WTC11 (cell line): ENCODE measurements at regions not wholly inside any gene's neighbourhood (a gene's known extent, or its start where the extent isn't known, plus 50 kb on each side); places are given as distances from the start of the nearest gene placed in this dataset.

Source experiments
- ATAC-seq: fragments of 200-7000 bp; cut with Tn5 transposase; 2 replicates; pipeline ENCODE4 v1.10.0; 2021; ENCODE audit warnings: mild to moderate bottlenecking, moderate library complexity
- CTCF ChIA-PET: fragments of 300-600 bp; sonication (Branson Sonifier 250); formaldehyde crosslinking; loops from one replicate; lab custom pipeline; 2021; ENCODE audit warnings: antibody characterized with exemption; lab: Charles Lee
- POLR2A ChIA-PET: fragments of 350-600 bp; sonication (Branson Sonifier 250); formaldehyde crosslinking; loops from one replicate; lab custom pipeline; 2021; ENCODE audit warnings: antibody characterized with exemption; lab: Charles Lee
- DNase-seq: peaks from one replicate; pipeline ENCODE4 v3.0.0; 2021; ENCODE audit warnings: low spot score
- H3K27ac Mint-ChIP-seq: 2 replicates; pipeline ENCODE4 v1.8.0; 2021; ENCODE audit warnings: mixed read lengths
- H3K27me3 Mint-ChIP-seq: 2 replicates; pipeline ENCODE4 v1.8.0; 2021; ENCODE audit warnings: low read depth, mild to moderate bottlenecking, moderate library complexity, mixed read lengths
- H3K36me3 Mint-ChIP-seq: 2 replicates; pipeline ENCODE4 v1.8.0; 2021; ENCODE audit warnings: mixed read lengths
- H3K4me1 Mint-ChIP-seq: 2 replicates; pipeline ENCODE4 v1.8.0; 2022; ENCODE audit warnings: mixed read lengths
- H3K4me3 Mint-ChIP-seq: 2 replicates; pipeline ENCODE4 v1.8.0; 2021; ENCODE audit warnings: mild to moderate bottlenecking, moderate library complexity, mixed read lengths
- H3K9me3 Mint-ChIP-seq: 2 replicates; pipeline ENCODE4 v1.8.0; 2021; ENCODE audit warnings: mixed read lengths
- AFF4 ChIP-seq: sonication (generic); formaldehyde crosslinking; IDR thresholded peaks from 2 replicates; pipeline ENCODE4 v1.8.1; 2023; ENCODE audit warnings: mild to moderate bottlenecking, missing genetic modification reagents, borderline replicate concordance
- ATF2 ChIP-seq: sonication (generic); formaldehyde crosslinking; IDR thresholded peaks from 2 replicates; pipeline ENCODE4 v1.8.1; 2022; ENCODE audit warnings: low read depth, missing genetic modification reagents, borderline replicate concordance
- CREB1 ChIP-seq: sonication (generic); formaldehyde crosslinking; IDR thresholded peaks from 2 replicates; pipeline ENCODE4 v1.8.0; 2023; ENCODE audit warnings: mild to moderate bottlenecking, missing genetic modification reagents
- E2F1 ChIP-seq: sonication (generic); formaldehyde crosslinking; IDR thresholded peaks from 2 replicates; pipeline ENCODE4 v1.8.0; 2022; ENCODE audit warnings: mild to moderate bottlenecking, missing genetic modification reagents
- ETV6 ChIP-seq: sonication (generic); formaldehyde crosslinking; IDR thresholded peaks from 2 replicates; pipeline ENCODE4 v1.8.1; 2022; ENCODE audit warnings: mild to moderate bottlenecking, missing genetic modification reagents
- FOXP1 ChIP-seq: sonication (generic); formaldehyde crosslinking; IDR thresholded peaks from 2 replicates; pipeline ENCODE4 v1.8.0; 2022; ENCODE audit warnings: missing genetic modification reagents, mild to moderate bottlenecking, moderate library complexity, borderline replicate concordance
- IRF1 ChIP-seq: sonication (generic); formaldehyde crosslinking; IDR thresholded peaks from 2 replicates; pipeline ENCODE4 v1.8.0; 2023; ENCODE audit warnings: missing genetic modification reagents
- IRF2 ChIP-seq: sonication (generic); formaldehyde crosslinking; IDR thresholded peaks from 2 replicates; pipeline ENCODE4 v1.8.0; 2022; ENCODE audit warnings: low read depth, missing genetic modification reagents, borderline replicate concordance
- NR3C1 ChIP-seq: sonication (generic); formaldehyde crosslinking; conservative IDR thresholded peaks from 2 replicates; pipeline ENCODE4 v1.8.1; 2023; ENCODE audit warnings: low read depth, mild to moderate bottlenecking, missing genetic modification reagents
- OVOL2 ChIP-seq: fragments of 250-450 bp; sonication (Bioruptor Pico); IDR thresholded peaks from 2 replicates; pipeline ENCODE4 v1.9.0; 2021; ENCODE audit warnings: mild to moderate bottlenecking, borderline replicate concordance
- PRRX2 ChIP-seq: fragments of 250-450 bp; sonication (Bioruptor Pico); IDR thresholded peaks from 2 replicates; pipeline ENCODE4 v1.8.0; 2021; ENCODE audit warnings: mild to moderate bottlenecking
- TEAD1 ChIP-seq: sonication (generic); formaldehyde crosslinking; IDR thresholded peaks from 2 replicates; pipeline ENCODE4 v1.8.0; 2022; ENCODE audit warnings: mild to moderate bottlenecking, missing genetic modification reagents
- TP53 ChIP-seq: sonication (generic); formaldehyde crosslinking; IDR thresholded peaks from 2 replicates; pipeline ENCODE4 v1.8.1; 2023; ENCODE audit warnings: mild to moderate bottlenecking, missing genetic modification reagents
- USF1 ChIP-seq: sonication (generic); formaldehyde crosslinking; IDR thresholded peaks from 2 replicates; pipeline ENCODE4 v1.8.0; 2022; ENCODE audit warnings: mild to moderate bottlenecking, missing genetic modification reagents
- ZBTB21 ChIP-seq: sonication (generic); formaldehyde crosslinking; IDR thresholded peaks from 2 replicates; pipeline ENCODE4 v1.8.1; 2023; ENCODE audit warnings: mild to moderate bottlenecking, missing genetic modification reagents, borderline replicate concordance
- ZNF121 ChIP-seq: sonication (generic); formaldehyde crosslinking; IDR thresholded peaks from 2 replicates; pipeline ENCODE4 v1.8.0; 2023; ENCODE audit warnings: missing genetic modification reagents
- ZNF219 ChIP-seq: sonication (generic); formaldehyde crosslinking; IDR thresholded peaks from 2 replicates; pipeline ENCODE4 v1.8.0; 2023; ENCODE audit warnings: missing genetic modification reagents, mild to moderate bottlenecking, borderline replicate concordance
- ZNF263 ChIP-seq: sonication (generic); formaldehyde crosslinking; IDR thresholded peaks from 2 replicates; pipeline ENCODE4 v1.8.1; 2022; ENCODE audit warnings: low read depth, mild to moderate bottlenecking, moderate library complexity, missing genetic modification reagents
- ZNF317 ChIP-seq: sonication (generic); formaldehyde crosslinking; IDR thresholded peaks from 2 replicates; pipeline ENCODE4 v1.8.1; 2023; ENCODE audit warnings: low read depth, mild to moderate bottlenecking, moderate library complexity, missing genetic modification reagents, borderline replicate concordance
- ZNF423 ChIP-seq: fragments of 250-450 bp; sonication (Bioruptor Pico); IDR thresholded peaks from 2 replicates; pipeline ENCODE4 v2.1.2; 2022; ENCODE audit warnings: mild to moderate bottlenecking, moderate library complexity
- ZNF671 ChIP-seq: fragments of 250-450 bp; sonication (Bioruptor Pico); IDR thresholded peaks from 2 replicates; pipeline ENCODE4 v1.8.0; 2021; ENCODE audit warnings: mild to moderate bottlenecking
- TF ChIP-seq, protein P1 (sequence below): sonication (generic); formaldehyde crosslinking; IDR thresholded peaks from 2 replicates; pipeline ENCODE4 v1.8.1; 2023; ENCODE audit warnings: mild to moderate bottlenecking, missing genetic modification reagents, moderate library complexity

GRCh38 chr3:159894386-159894785 is 94.2 kb upstream of the IL12A start:
- no peak overlapping the region for H3K4me3 Mint-ChIP-seq
- CTCF ChIA-PET, result interaction anchor here (1.5 kb wide), 1 partner anchor 9 kb away, joined by 5 read pairs; no protein-coding TSS in a partner anchor
- no peak overlapping the region; the same call in 1 of the 2 replicates for H3K27ac Mint-ChIP-seq
- POLR2A ChIA-PET, result no interaction called here
- no peak for TF ChIP-seq ZNF121 (CRISPR knock-in tag)
- TF ChIP-seq ZNF671 (CRISPR knock-in tag), result no peak
- TF ChIP-seq OVOL2 (CRISPR knock-in tag), result no peak
- no peak for TF ChIP-seq IRF2
- TF ChIP-seq ZNF423 (CRISPR knock-in tag), result no peak
- no peak for TF ChIP-seq TEAD1
- no peak for TF ChIP-seq ATF2 (CRISPR knock-in tag)
- no peak for TF ChIP-seq ZNF263
- peaks cover 5% of the 10 kb centered on the region; the same call in 1 of the 2 replicates for H3K36me3 Mint-ChIP-seq
- H3K9me3 Mint-ChIP-seq, result no peaks in the 10 kb centered on the region
- no peaks in the 10 kb centered on the region for H3K4me1 Mint-ChIP-seq
- ATAC-seq, result no peak
- DNase-seq, result no peak
- H3K27me3 Mint-ChIP-seq, result no peaks in the 10 kb centered on the region

DNA sequence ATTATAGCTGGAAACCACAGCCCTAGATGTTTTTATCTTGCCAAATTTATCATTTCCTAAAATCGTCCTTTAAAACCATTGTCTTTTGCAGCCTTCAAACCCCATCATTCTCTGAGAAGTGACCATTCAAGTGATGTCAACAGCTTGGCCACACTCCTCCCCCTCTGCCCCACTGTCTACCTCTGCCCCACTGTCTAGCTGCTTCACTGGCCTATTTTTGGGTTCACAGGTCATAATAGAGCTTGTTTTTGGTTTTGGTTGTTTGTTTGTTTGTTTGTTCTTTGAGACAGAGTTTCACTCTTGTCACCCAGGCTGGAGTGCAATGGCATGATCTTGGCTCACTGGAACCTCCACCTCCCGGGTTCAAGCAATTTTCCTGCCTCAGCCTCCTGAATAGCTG is 93.2 kb upstream of the IL12A start:
- CTCF ChIA-PET, result interaction anchor here (1.5 kb wide), 1 partner anchor 11 kb away, joined by 5 read pairs; no protein-coding TSS in a partner anchor
- TF ChIP-seq TP53 (CRISPR knock-in tag) (no peak), USF1 (no peak)
- DNase-seq, result no peak
- no peaks in the 10 kb centered on the region for H3K4me1 Mint-ChIP-seq
- POLR2A ChIA-PET, result no interaction called here
- no peaks in the 10 kb centered on the region for H3K27me3 Mint-ChIP-seq
- no peaks in the 10 kb centered on the region for H3K9me3 Mint-ChIP-seq
- H3K36me3 Mint-ChIP-seq, result peaks cover 5% of the 10 kb centered on the region; the same call in 1 of the 2 replicates
- no peak for ATAC-seq
- no peak overlapping the region for H3K4me3 Mint-ChIP-seq
- no peak overlapping the region for H3K27ac Mint-ChIP-seq

DNA sequence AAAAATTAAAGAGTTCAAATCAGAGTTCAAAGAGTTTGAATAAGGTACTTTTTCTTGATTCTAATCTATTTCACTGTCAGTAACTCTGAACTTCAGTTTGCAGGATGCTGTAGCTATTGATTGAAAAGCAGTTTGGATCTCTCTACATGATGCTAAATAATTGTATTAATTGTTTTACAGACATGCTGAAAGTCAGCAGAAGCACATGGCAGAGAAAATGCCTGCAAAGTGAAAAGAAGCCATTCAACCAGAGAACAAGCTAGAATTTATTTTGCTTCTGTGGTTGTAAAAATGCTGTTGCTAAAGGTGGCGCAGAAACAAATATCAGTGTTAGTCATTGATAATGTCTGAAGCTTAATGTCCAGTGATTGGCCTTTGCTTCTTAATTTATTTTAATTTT is 92.1 kb upstream of the IL12A start:
- CTCF ChIA-PET, result interaction anchor here (1.6 kb wide), 1 partner anchor 92 kb away, joined by 4 read pairs; the partner anchor contains the start of gene IL12A
- no peak overlapping the region for H3K27ac Mint-ChIP-seq
- TF ChIP-seq FOXP1 (CRISPR knock-in tag) (no peak), ETV6 (CRISPR knock-in tag) (no peak), NR3C1 (CRISPR knock-in tag) (no peak), AFF4 (CRISPR knock-in tag) (no peak), E2F1 (CRISPR knock-in tag) (no peak), USF1 (no peak), IRF1 (CRISPR knock-in tag) (no peak), TP53 (CRISPR knock-in tag) (no peak), CREB1 (CRISPR knock-in tag) (no peak), PRRX2 (CRISPR knock-in tag) (no peak), OVOL2 (CRISPR knock-in tag) (no peak), ZNF219 (CRISPR knock-in tag) (no peak), ZBTB21 (CRISPR knock-in tag) (no peak), ZNF317 (no peak)
- TF ChIP-seq, protein P1, sequence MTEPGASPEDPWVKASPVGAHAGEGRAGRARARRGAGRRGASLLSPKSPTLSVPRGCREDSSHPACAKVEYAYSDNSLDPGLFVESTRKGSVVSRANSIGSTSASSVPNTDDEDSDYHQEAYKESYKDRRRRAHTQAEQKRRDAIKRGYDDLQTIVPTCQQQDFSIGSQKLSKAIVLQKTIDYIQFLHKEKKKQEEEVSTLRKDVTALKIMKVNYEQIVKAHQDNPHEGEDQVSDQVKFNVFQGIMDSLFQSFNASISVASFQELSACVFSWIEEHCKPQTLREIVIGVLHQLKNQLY (CRISPR knock-in tag), result no peak

More for the DNA sequence above, 92.1 kb upstream of the IL12A start:
- no peak for DNase-seq
- H3K4me3 Mint-ChIP-seq, result no peak overlapping the region
- POLR2A ChIA-PET, result no interaction called here
- H3K4me1 Mint-ChIP-seq, result no peaks in the 10 kb centered on the region
- no peaks in the 10 kb centered on the region for H3K27me3 Mint-ChIP-seq
- no peak for ATAC-seq
- H3K9me3 Mint-ChIP-seq, result no peaks in the 10 kb centered on the region
- H3K36me3 Mint-ChIP-seq, result peaks cover 5% of the 10 kb centered on the region; the same call in 1 of the 2 replicates
